Right lobe of liver (tissue), 6 donors: ENCODE measurements at regions not wholly inside any gene's neighbourhood (a gene's known extent, or its start where the extent isn't known, plus 50 kb on each side); places are given as distances from the start of the nearest gene placed in this dataset.

Source experiments
- ATAC-seq, 4 donors: fragments of 200-7000 bp; cut with Tn5 transposase; one replicate each; pipeline ENCODE4 v1.9.1; 2020; ENCODE audit warnings: mild to moderate bottlenecking in 4 of 4, moderate library complexity in 4 of 4
- DNase-seq, 3 donors: peaks; one replicate each; pipeline ENCODE4 v3.0.0-alpha.2; 2020
- H3K27ac ChIP-seq, 3 donors: fragments of 200-600 bp; one replicate each; pipeline ENCODE4 v1.8.0; 2022
- H3K27me3 ChIP-seq, 2 donors: fragments of 200-600 bp; one replicate each; pipeline ENCODE4 v1.8.0; 2022
- H3K36me3 ChIP-seq, 4 donors: fragments of 200-600 bp; sonication (generic) in 1 of 4; one replicate each; pipeline versions ENCODE4 v1.5.1 to v1.8.0; 2017 to 2022; ENCODE audit warnings: control low read depth in 1 of 4
- H3K4me1 ChIP-seq, 4 donors: fragments of 200-600 bp; sonication (generic) in 1 of 4; one replicate each; pipeline versions ENCODE4 v1.5.1 to v1.8.0; 2017 to 2022; ENCODE audit warnings: control low read depth in 1 of 4
- H3K4me3 ChIP-seq, 3 donors: fragments of 200-600 bp; one replicate each; pipeline ENCODE4 v1.8.0; 2022
- H3K9me3 ChIP-seq, 4 donors: fragments of 200-600 bp; sonication (generic) in 1 of 4; one replicate each; pipeline versions ENCODE4 v1.5.1 to v1.8.0; 2017 to 2022; ENCODE audit warnings: control low read depth in 1 of 4
- CTCF ChIP-seq, 4 donors: fragments of 200-600 bp in 3 of 4; fragments of 450-650 bp in 1 of 4; IDR thresholded peaks; one replicate each; pipeline versions ENCODE4 v1.5.1 to v1.8.0; 2016 to 2022; ENCODE audit warnings: antibody characterized with exemption in 4 of 4, mild to moderate bottlenecking in 2 of 4
- POLR2A ChIP-seq: fragments of 450-650 bp; IDR thresholded peaks from one replicate; pipeline ENCODE4 v1.6.1; 2017; ENCODE audit warnings: antibody characterized with exemption, mild to moderate bottlenecking
- whole genome bisulfite sequencing: methylation state at CpG from one replicate; pipeline ENCODE4 v1.1.6; 2018; ENCODE audit warnings: low coverage, low lambda C conversion rate; ENCODE audit not compliant: insufficient coverage; ENCODE audit errors: missing lambda C conversion rate; 5-methylcytosine and 5-hydroxymethylcytosine counted together
- intact Hi-C, 2 donors: fragments of 100-400 bp; cut with DNase I; formaldehyde crosslinking; loops; one replicate each; pipeline versions ENCODE4 v1.11.2 to v1.14.1; 2022
- donor health status: DM: no; HTN: yes; CAD: no.
- donor health status: DM: no; HTN: no; CAD: no.
- donor health status: DM: no; HTN: no; CAD: no.
- donor health status: DM: no; HTN: yes; CAD: no.
- donor health status: DM: no; HTN: yes; CAD: no.

GRCh38 chr1:194387531-194387930 lies 1201.1 kb upstream of the B3GALT2 start:
- DNase-seq, result no peak
- TF ChIP-seq CTCF (IDR thresholded peaks at IDR 0.05) (no peak), POLR2A (no peak)
- Histone ChIP-seq H3K27me3 (no peaks in the 10 kb centered on the region), H3K9me3 (no peaks in the 10 kb centered on the region), H3K27ac (no peak overlapping the region), H3K36me3 (no peaks in the 10 kb centered on the region), H3K4me1 (no peaks in the 10 kb centered on the region), H3K4me3 (no peak overlapping the region)
- intact Hi-C loops, result no loop called here
- ATAC-seq, result no peak

DNA sequence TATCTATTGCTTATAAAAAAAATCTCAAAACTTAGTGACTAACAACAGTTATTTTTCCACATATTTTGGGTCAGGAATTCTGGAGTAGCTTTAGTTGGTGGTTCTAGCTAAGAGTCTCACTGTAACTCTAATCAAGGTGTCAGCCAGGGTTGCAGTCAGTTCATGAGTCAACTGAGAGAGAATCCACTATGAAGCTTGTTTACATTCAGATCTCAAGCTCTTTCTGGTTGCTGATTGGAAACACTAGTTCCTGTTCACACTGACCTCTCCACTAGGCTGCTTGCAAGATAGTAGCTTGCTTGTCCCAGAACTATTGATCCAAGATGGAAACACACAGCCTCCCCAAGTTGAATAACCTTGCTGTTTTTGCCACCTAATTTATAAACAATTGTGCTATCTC lies 1192.1 kb upstream of the B3GALT2 start:
- intact Hi-C loops, result no loop called here
- Histone ChIP-seq H3K4me3 (no peak overlapping the region), H3K4me1 (no peaks in the 10 kb centered on the region), H3K27me3 (no peaks in the 10 kb centered on the region), H3K36me3 (no peaks in the 10 kb centered on the region), H3K27ac (no peak overlapping the region), H3K9me3 (no peaks in the 10 kb centered on the region)
- no peak for ATAC-seq
- TF ChIP-seq POLR2A (no peak), CTCF (IDR thresholded peaks at IDR 0.05) (no peak)
- DNase-seq, result no peak

DNA sequence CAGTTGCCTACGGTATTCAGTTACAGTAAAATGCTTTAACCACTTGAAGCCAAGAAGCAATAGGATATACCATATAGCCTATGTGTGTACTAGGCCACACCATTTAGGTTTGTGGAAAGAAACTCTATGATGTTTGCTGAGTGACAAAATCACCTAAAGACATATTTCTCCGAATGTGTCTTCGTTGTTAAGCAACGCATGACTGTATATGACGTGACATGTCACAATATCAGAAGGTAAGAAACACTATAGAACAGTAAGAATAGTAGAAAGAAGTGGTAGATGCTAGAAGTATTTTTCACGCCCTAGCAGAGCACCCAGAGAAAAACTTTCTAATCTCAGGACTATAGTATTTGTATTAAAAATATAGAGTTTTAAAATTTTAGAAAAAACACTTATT lies 1188.2 kb upstream of the B3GALT2 start:
- Histone ChIP-seq H3K9me3 (no peaks in the 10 kb centered on the region), H3K4me3 (no peak overlapping the region), H3K27me3 (no peaks in the 10 kb centered on the region), H3K27ac (no peak overlapping the region), H3K36me3 (no peaks in the 10 kb centered on the region), H3K4me1 (no peaks in the 10 kb centered on the region)
- 66% methylated on average over 6 of the region's 6 CpGs for WGBS
- TF ChIP-seq POLR2A (no peak), CTCF (IDR thresholded peaks at IDR 0.05) (no peak)
- DNase-seq, result no peak
- intact Hi-C loops, result no loop called here
- ATAC-seq, result no peak

DNA sequence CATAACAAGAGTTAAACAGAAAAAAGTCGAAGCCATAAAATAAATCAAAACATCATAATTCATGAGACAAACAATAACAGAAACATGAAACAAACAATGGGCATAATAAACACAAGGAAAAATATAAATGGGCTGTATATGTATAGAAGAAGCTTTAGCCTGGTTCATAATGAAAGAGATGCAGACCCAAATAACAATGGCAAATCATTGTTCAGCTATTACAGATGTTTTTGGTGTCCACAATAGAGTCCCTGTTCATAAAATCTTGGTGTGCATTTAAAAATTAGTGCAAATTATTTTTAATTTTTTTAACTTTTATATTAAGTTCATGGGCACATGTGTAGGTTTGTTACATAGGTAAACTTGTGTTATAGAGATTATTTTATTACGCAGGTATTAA lies 1185.9 kb upstream of the B3GALT2 start:
- H3K27ac ChIP-seq, result no peak overlapping the region
- intact Hi-C loops, result no loop called here
- ATAC-seq (no peak), DNase-seq (no peak)
- no peaks in the 10 kb centered on the region for H3K36me3 ChIP-seq
- H3K9me3 ChIP-seq, result no peaks in the 10 kb centered on the region
- no peak for TF ChIP-seq CTCF (IDR thresholded peaks at IDR 0.05)
- TF ChIP-seq POLR2A, result no peak
- no peak overlapping the region for H3K4me3 ChIP-seq
- H3K27me3 ChIP-seq, result no peaks in the 10 kb centered on the region
- 31% methylated on average over 2 of the region's 2 CpGs for WGBS
- H3K4me1 ChIP-seq, result no peaks in the 10 kb centered on the region

DNA sequence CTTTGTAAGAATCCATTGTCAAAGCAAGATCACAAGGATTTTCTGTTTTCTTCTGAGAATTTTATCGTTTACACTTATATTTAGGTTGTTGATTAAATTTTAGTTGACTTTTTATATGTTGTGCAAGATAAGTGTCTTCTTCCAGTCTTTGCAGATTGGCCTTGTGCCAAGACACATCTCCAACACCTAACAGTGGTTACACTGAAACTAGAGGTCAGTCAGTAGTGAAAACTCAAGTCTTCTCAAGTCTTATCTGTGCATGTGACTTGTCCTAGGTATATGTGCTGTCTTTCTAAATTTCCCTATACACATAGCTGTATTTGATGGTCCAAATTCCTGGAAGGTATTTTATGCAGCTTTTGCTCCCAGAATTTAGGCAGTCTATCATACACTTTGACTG lies 1183.2 kb upstream of the B3GALT2 start:
- WGBS, result 85% methylated on average over 1 of the region's 1 CpG
- H3K9me3 ChIP-seq, result no peaks in the 10 kb centered on the region
- DNase-seq, result no peak
- H3K4me1 ChIP-seq, result no peaks in the 10 kb centered on the region
- no peak for ATAC-seq
- TF ChIP-seq POLR2A (no peak), CTCF (IDR thresholded peaks at IDR 0.05) (no peak)
- intact Hi-C loops, result no loop called here
- no peak overlapping the region for H3K27ac ChIP-seq
- no peaks in the 10 kb centered on the region for H3K27me3 ChIP-seq
- H3K36me3 ChIP-seq, result no peaks in the 10 kb centered on the region
- no peak overlapping the region for H3K4me3 ChIP-seq
